WTC11 (cell line): ENCODE measurements at regions not wholly inside any gene's neighbourhood (a gene's known extent, or its start where the extent isn't known, plus 50 kb on each side); places are given as distances from the start of the nearest gene placed in this dataset.

ENCODE experiments used
- CTCF ChIP-seq: fragments of 200-600 bp; IDR thresholded peaks from 2 replicates; pipeline ENCODE4 v1.8.0; 2022; ENCODE audit warnings: antibody characterized with exemption
- MLX ChIP-seq: sonication (generic); formaldehyde crosslinking; IDR thresholded peaks from 2 replicates; pipeline ENCODE4 v1.8.1; 2023; ENCODE audit warnings: mild to moderate bottlenecking, missing genetic modification reagents, moderate library complexity

GRCh38 chr4:169927280-169927679, 98.9 kb downstream of the MFAP3L start:
- TF ChIP-seq CTCF, result no peak
- no peak for TF ChIP-seq MLX (CRISPR knock-in tag)
